PC-3 (cell line): ENCODE measurements at regions not wholly inside any gene's neighbourhood (a gene's known extent, or its start where the extent isn't known, plus 50 kb on each side); places are given as distances from the start of the nearest gene placed in this dataset.
"Not testable (repeated sequence)": the region's sequence is repeated elsewhere in the genome, so short reads cannot be mapped to it uniquely, and the experiment has no call there.

Experiments used
- EZH2 ChIP-seq: fragments of 300-600 bp; sonication (generic); IDR thresholded peaks from one replicate; pipeline ENCODE4 v1.6.1; 2017; ENCODE audit warnings: antibody characterized with exemption, mild to moderate bottlenecking, low read length; ENCODE audit not compliant: unreplicated experiment
- TF ChIP-seq, protein P1 (sequence below): fragments of 300-600 bp; sonication (generic); conservative IDR thresholded peaks from 2 replicates; pipeline ENCODE4 v1.5.1; 2017; ENCODE audit warnings: antibody characterized with exemption, low read depth, mild to moderate bottlenecking, low read length

DNA sequence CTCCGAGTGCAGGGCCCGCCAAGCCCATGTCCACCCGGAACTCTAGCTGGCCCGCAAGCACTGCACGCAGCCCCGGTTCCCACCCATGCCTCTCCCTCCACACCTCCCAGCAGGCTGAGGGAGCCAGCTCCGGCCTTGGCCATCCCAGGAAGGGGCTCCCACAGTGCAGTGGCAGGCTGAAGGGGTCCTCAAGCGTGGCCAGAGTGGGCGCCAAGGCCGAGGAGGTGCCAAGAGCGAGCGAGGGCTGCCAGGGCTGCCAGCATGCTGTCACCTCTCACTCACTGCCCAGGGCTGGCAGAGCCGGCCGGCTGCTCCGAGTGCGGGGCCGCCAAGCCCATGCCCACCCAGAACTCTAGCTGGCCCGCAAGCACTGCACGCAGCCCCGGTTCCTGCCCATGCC lies 75.5 kb upstream of the TBC1D5 start:
- TF ChIP-seq EZH2: not testable (repeated sequence)
- TF ChIP-seq, protein P1, sequence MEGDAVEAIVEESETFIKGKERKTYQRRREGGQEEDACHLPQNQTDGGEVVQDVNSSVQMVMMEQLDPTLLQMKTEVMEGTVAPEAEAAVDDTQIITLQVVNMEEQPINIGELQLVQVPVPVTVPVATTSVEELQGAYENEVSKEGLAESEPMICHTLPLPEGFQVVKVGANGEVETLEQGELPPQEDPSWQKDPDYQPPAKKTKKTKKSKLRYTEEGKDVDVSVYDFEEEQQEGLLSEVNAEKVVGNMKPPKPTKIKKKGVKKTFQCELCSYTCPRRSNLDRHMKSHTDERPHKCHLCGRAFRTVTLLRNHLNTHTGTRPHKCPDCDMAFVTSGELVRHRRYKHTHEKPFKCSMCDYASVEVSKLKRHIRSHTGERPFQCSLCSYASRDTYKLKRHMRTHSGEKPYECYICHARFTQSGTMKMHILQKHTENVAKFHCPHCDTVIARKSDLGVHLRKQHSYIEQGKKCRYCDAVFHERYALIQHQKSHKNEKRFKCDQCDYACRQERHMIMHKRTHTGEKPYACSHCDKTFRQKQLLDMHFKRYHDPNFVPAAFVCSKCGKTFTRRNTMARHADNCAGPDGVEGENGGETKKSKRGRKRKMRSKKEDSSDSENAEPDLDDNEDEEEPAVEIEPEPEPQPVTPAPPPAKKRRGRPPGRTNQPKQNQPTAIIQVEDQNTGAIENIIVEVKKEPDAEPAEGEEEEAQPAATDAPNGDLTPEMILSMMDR: not testable (repeated sequence)
